ENCODE measurements at regions not wholly inside any gene's neighbourhood (a gene's known extent, or its start where the extent isn't known, plus 50 kb on each side); places are given as distances from the start of the nearest gene placed in this dataset.

- H3K27me3 ChIP-seq (ENCODE audit: control insufficient read depth, insufficient read depth, low read length) = no peaks in the 10 kb centered on the region
- no peaks in the 10 kb centered on the region for H3K9me3 ChIP-seq (ENCODE audit: control insufficient read depth, low read depth, low read length)
- H3K36me3 ChIP-seq (ENCODE audit: control insufficient read depth, low read depth, low read length) = no peaks in the 10 kb centered on the region
- H3K27ac ChIP-seq (ENCODE audit: low read length) = no peak overlapping the region
- no peak overlapping the region for H3K9ac ChIP-seq (ENCODE audit: low read length)
- no peaks in the 10 kb centered on the region for H3K4me1 ChIP-seq (ENCODE audit: control insufficient read depth, low read depth, low read length)
- no peak overlapping the region for H3K4me3 ChIP-seq (ENCODE audit: low read length)
Observed at GRCh38 chr7:119664601-119665000, 608.4 kb upstream of the KCND2 start.

DNA sequence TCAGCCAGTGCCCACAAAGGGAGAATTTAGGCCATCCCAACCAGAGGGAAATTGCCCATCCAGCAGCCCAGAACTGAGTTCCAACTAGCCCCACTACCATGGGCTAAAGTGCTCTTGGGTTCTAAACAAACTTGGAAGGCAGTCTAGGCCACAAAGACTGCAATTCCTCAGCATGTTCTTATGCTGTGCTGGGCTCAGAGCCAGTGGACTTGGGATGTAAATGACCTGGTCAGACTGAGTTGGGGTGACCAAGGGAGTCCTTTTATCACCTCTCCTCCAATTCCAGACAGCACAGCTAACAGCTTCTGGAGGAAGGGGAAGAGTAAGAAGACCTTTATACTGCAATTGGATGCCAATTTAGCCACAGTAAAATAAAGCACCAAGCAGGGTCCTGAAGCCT lies 607.2 kb upstream of the KCND2 start:
- H3K4me1 ChIP-seq (ENCODE audit: control insufficient read depth, low read depth, low read length) = no peaks in the 10 kb centered on the region
- no peak overlapping the region for H3K4me3 ChIP-seq (ENCODE audit: low read length)
- H3K9me3 ChIP-seq (ENCODE audit: control insufficient read depth, low read depth, low read length) = no peaks in the 10 kb centered on the region
- no peak overlapping the region for H3K27ac ChIP-seq (ENCODE audit: low read length)
- H3K27me3 ChIP-seq (ENCODE audit: control insufficient read depth, insufficient read depth, low read length) = no peaks in the 10 kb centered on the region
- H3K9ac ChIP-seq (ENCODE audit: low read length) = no peak overlapping the region
- no peaks in the 10 kb centered on the region for H3K36me3 ChIP-seq (ENCODE audit: control insufficient read depth, low read depth, low read length)

- H3K4me3 ChIP-seq (ENCODE audit: low read length) = no peak overlapping the region
- no peak overlapping the region for H3K27ac ChIP-seq (ENCODE audit: low read length)
- H3K36me3 ChIP-seq (ENCODE audit: control insufficient read depth, low read depth, low read length) = no peaks in the 10 kb centered on the region
- H3K4me1 ChIP-seq (ENCODE audit: control insufficient read depth, low read depth, low read length) = no peaks in the 10 kb centered on the region
- no peak overlapping the region for H3K9ac ChIP-seq (ENCODE audit: low read length)
- H3K9me3 ChIP-seq (ENCODE audit: control insufficient read depth, low read depth, low read length) = no peaks in the 10 kb centered on the region
- no peaks in the 10 kb centered on the region for H3K27me3 ChIP-seq (ENCODE audit: control insufficient read depth, insufficient read depth, low read length)
Observed at GRCh38 chr7:119681336-119681735, 591.6 kb upstream of the KCND2 start.

GRCh38 chr7:119684763-119685162 lies 588.2 kb upstream of the KCND2 start:
- Histone ChIP-seq H3K27ac (ENCODE audit: low read length) (no peak overlapping the region), H3K4me1 (ENCODE audit: control insufficient read depth, low read depth, low read length) (no peaks in the 10 kb centered on the region), H3K4me3 (ENCODE audit: low read length) (no peak overlapping the region), H3K36me3 (ENCODE audit: control insufficient read depth, low read depth, low read length) (no peaks in the 10 kb centered on the region), H3K9ac (ENCODE audit: low read length) (no peak overlapping the region), H3K27me3 (ENCODE audit: control insufficient read depth, insufficient read depth, low read length) (no peaks in the 10 kb centered on the region), H3K9me3 (ENCODE audit: control insufficient read depth, low read depth, low read length) (no peaks in the 10 kb centered on the region)

DNA sequence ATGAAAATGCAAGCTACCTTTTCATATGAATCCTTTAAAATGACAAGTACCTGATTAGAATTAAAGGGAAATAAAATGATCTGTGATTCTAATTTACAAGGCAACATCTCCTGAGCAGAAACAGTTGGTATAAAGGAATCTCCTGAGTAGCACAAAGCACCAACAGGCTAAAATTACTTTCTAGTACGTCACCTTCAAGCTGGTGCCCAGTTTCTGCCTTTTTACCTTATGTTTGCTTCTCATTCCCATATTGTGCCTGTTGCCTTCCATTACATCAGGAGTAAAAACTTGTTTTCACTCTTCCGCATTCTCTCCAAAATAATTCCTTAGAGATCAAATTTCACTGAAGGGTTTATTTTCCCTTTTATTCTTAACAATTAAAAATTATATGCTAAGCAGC lies 587.1 kb upstream of the KCND2 start:
- no peak overlapping the region for H3K9ac ChIP-seq (ENCODE audit: low read length)
- H3K9me3 ChIP-seq (ENCODE audit: control insufficient read depth, low read depth, low read length) = no peaks in the 10 kb centered on the region
- H3K4me1 ChIP-seq (ENCODE audit: control insufficient read depth, low read depth, low read length) = no peaks in the 10 kb centered on the region
- H3K36me3 ChIP-seq (ENCODE audit: control insufficient read depth, low read depth, low read length) = no peaks in the 10 kb centered on the region
- no peak overlapping the region for H3K4me3 ChIP-seq (ENCODE audit: low read length)
- H3K27me3 ChIP-seq (ENCODE audit: control insufficient read depth, insufficient read depth, low read length) = no peaks in the 10 kb centered on the region
- H3K27ac ChIP-seq (ENCODE audit: low read length) = no peak overlapping the region

DNA sequence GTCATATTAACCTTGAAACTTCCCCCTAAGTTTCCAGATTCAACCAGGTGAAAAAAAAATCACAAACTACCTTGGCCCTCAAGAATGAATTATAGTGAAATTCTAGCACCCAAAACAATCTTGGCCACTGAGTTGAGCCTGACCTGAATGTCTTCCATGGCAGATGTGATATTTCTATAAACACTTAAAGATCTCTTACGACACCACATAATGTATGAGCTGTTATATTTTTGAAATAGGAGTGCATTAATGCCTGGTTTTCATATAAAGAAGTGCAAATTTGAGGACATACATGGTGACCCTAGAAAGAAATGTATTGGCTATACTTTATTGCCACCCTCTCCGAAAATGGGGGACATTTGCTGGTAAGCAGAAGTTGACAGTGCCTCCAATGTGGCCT lies 584.1 kb upstream of the KCND2 start:
- Histone ChIP-seq H3K36me3 (ENCODE audit: control insufficient read depth, low read depth, low read length) (no peaks in the 10 kb centered on the region), H3K4me3 (ENCODE audit: low read length) (no peak overlapping the region), H3K27me3 (ENCODE audit: control insufficient read depth, insufficient read depth, low read length) (no peaks in the 10 kb centered on the region), H3K9me3 (ENCODE audit: control insufficient read depth, low read depth, low read length) (no peaks in the 10 kb centered on the region), H3K27ac (ENCODE audit: low read length) (no peak overlapping the region), H3K4me1 (ENCODE audit: control insufficient read depth, low read depth, low read length) (no peaks in the 10 kb centered on the region), H3K9ac (ENCODE audit: low read length) (no peak overlapping the region)

DNA sequence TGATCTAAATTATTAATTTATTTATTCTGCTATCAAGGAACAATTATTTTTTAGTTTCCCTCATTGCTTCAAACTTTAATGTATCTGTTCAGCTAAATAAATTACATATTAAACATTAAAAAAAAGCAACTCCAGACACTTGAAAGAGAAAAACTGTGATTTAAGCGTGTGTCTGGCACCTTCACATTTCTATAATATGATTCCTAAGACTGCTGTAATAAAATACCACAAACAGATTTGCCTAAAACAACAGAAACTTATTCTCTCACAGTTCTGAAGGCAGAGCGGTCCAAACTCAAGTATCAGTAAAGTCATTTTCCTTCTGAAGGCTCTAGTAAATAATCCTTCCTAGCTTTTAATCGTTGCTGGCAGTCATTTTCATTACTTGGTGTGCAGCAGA lies 580.4 kb upstream of the KCND2 start:
- Histone ChIP-seq H3K4me3 (ENCODE audit: low read length) (no peak overlapping the region), H3K27ac (ENCODE audit: low read length) (no peak overlapping the region), H3K4me1 (ENCODE audit: control insufficient read depth, low read depth, low read length) (no peaks in the 10 kb centered on the region), H3K36me3 (ENCODE audit: control insufficient read depth, low read depth, low read length) (no peaks in the 10 kb centered on the region), H3K9ac (ENCODE audit: low read length) (no peak overlapping the region), H3K9me3 (ENCODE audit: control insufficient read depth, low read depth, low read length) (peaks cover 6% of the 10 kb centered on the region), H3K27me3 (ENCODE audit: control insufficient read depth, insufficient read depth, low read length) (no peaks in the 10 kb centered on the region)

DNA sequence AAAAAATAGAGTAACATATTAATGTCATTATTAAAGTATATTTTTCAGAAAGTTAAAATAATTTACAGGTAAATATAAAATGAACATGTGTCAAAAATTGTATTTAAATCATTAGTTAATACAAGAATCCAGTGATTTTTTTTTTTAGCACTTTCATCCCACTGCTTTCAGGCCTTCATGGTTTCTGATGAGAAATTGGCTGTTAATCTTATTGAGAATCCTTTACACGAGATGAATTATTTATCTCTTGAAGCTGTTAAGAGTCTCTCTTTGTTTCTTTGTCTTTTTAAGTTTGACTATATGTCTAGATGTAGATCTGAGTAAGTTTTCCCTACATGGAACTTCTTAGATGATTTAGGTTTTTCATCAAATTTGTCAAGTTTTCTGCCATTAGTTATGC lies 578.5 kb upstream of the KCND2 start:
- Histone ChIP-seq H3K4me1 (ENCODE audit: control insufficient read depth, low read depth, low read length) (no peaks in the 10 kb centered on the region), H3K36me3 (ENCODE audit: control insufficient read depth, low read depth, low read length) (no peaks in the 10 kb centered on the region), H3K9ac (ENCODE audit: low read length) (no peak overlapping the region), H3K4me3 (ENCODE audit: low read length) (no peak overlapping the region), H3K27me3 (ENCODE audit: control insufficient read depth, insufficient read depth, low read length) (no peaks in the 10 kb centered on the region), H3K27ac (ENCODE audit: low read length) (no peak overlapping the region), H3K9me3 (ENCODE audit: control insufficient read depth, low read depth, low read length) (peaks cover 6% of the 10 kb centered on the region)

GRCh38 chr7:119696336-119696735 lies 576.6 kb upstream of the KCND2 start:
- peaks cover 6% of the 10 kb centered on the region for H3K9me3 ChIP-seq (ENCODE audit: control insufficient read depth, low read depth, low read length)
- H3K27me3 ChIP-seq (ENCODE audit: control insufficient read depth, insufficient read depth, low read length) = no peaks in the 10 kb centered on the region
- no peak overlapping the region for H3K9ac ChIP-seq (ENCODE audit: low read length)
- no peak overlapping the region for H3K27ac ChIP-seq (ENCODE audit: low read length)
- no peaks in the 10 kb centered on the region for H3K36me3 ChIP-seq (ENCODE audit: control insufficient read depth, low read depth, low read length)
- no peak overlapping the region for H3K4me3 ChIP-seq (ENCODE audit: low read length)
- no peaks in the 10 kb centered on the region for H3K4me1 ChIP-seq (ENCODE audit: control insufficient read depth, low read depth, low read length)

- H3K27ac ChIP-seq (ENCODE audit: low read length) = no peak overlapping the region
- no peaks in the 10 kb centered on the region for H3K27me3 ChIP-seq (ENCODE audit: control insufficient read depth, insufficient read depth, low read length)
- no peak overlapping the region for H3K4me3 ChIP-seq (ENCODE audit: low read length)
- H3K4me1 ChIP-seq (ENCODE audit: control insufficient read depth, low read depth, low read length) = no peaks in the 10 kb centered on the region
- no peak overlapping the region for H3K9ac ChIP-seq (ENCODE audit: low read length)
- H3K9me3 ChIP-seq (ENCODE audit: control insufficient read depth, low read depth, low read length) = no peaks in the 10 kb centered on the region
- no peaks in the 10 kb centered on the region for H3K36me3 ChIP-seq (ENCODE audit: control insufficient read depth, low read depth, low read length)
Observed at GRCh38 chr7:119703895-119704294, 569.1 kb upstream of the KCND2 start.

- Histone ChIP-seq H3K27me3 (ENCODE audit: control insufficient read depth, insufficient read depth, low read length) (no peaks in the 10 kb centered on the region), H3K4me1 (ENCODE audit: control insufficient read depth, low read depth, low read length) (no peaks in the 10 kb centered on the region), H3K9ac (ENCODE audit: low read length) (no peak overlapping the region), H3K27ac (ENCODE audit: low read length) (no peak overlapping the region), H3K9me3 (ENCODE audit: control insufficient read depth, low read depth, low read length) (no peaks in the 10 kb centered on the region), H3K4me3 (ENCODE audit: low read length) (no peak overlapping the region), H3K36me3 (ENCODE audit: control insufficient read depth, low read depth, low read length) (no peaks in the 10 kb centered on the region)
Observed at GRCh38 chr7:119706608-119707007, 566.4 kb upstream of the KCND2 start.

DNA sequence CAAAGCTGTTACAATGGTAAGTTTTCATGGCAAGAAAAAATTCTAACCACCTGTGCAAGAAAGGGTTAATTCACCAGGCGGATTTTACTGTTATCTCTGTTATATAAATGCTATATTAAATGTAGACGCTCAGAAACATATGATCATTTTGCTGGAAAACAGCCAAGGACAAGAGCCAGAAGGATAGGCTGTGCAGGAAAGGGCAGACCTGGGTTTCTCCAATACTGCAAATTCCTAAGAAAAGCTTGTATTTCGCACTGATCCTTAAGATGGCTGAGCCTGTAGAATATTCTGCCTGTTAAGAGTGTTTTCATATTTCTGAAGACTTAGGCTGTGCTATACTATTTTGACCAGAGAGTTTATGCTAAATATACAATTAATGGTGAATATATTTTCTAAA lies 564.1 kb upstream of the KCND2 start:
- no peak overlapping the region for H3K9ac ChIP-seq (ENCODE audit: low read length)
- no peaks in the 10 kb centered on the region for H3K4me1 ChIP-seq (ENCODE audit: control insufficient read depth, low read depth, low read length)
- H3K27ac ChIP-seq (ENCODE audit: low read length) = no peak overlapping the region
- H3K4me3 ChIP-seq (ENCODE audit: low read length) = no peak overlapping the region
- H3K36me3 ChIP-seq (ENCODE audit: control insufficient read depth, low read depth, low read length) = no peaks in the 10 kb centered on the region
- no peaks in the 10 kb centered on the region for H3K27me3 ChIP-seq (ENCODE audit: control insufficient read depth, insufficient read depth, low read length)
- H3K9me3 ChIP-seq (ENCODE audit: control insufficient read depth, low read depth, low read length) = no peaks in the 10 kb centered on the region

Data from iPS-18a (cell line).